ENCODE measurements at regions not wholly inside any gene's neighbourhood (a gene's known extent, or its start where the extent isn't known, plus 50 kb on each side); places are given as distances from the start of the nearest gene placed in this dataset.

DNA sequence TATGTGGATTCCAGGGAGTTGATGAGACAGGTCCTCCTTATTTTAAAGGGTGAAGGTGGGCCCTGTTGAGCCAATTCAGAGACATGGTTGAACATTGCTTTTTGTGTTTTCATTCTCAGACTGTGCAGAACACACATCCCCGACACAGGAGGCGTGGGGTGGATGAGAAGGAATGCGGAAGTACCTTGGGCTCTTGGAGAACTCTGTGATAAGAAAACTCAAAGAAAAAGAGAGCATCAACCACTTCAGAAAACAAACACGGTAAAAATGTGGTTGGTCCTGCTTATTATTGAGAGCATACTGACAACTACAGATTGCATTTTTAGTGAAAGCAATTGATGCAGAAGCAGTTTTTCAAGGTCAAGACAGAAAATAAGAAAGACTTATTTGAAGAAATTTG, 659.8 kb downstream of the IRX1 start:
- DNase-seq (ENCODE audit: low read depth in 2 of 2, low spot score in 1 of 2), result no peak

GRCh38 chr5:4258170-4258569, 662.5 kb downstream of the IRX1 start:
- DNase-seq (ENCODE audit: low read depth in 2 of 2, low spot score in 1 of 2), result no peak

DNA sequence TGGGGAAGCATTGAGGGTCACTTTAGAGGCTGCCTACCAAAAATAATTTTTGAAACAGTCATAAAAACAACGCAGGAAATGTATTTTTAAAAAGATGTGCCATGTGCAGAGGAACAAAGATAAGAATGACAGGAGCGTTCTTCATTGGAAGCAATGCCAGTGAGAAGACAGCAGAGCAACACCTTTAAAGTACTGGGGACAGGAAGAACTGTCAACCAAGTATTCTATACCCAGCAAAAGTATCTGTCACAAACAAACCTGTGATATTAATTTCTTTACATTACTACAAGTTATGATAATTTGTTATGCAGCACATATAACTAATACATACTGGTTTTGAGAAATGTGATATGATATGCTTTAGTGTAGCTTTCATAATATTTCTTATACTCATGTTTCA, 675.6 kb downstream of the IRX1 start:
- DNase-seq (ENCODE audit: low read depth in 2 of 2, low spot score in 1 of 2), result no peak

DNA sequence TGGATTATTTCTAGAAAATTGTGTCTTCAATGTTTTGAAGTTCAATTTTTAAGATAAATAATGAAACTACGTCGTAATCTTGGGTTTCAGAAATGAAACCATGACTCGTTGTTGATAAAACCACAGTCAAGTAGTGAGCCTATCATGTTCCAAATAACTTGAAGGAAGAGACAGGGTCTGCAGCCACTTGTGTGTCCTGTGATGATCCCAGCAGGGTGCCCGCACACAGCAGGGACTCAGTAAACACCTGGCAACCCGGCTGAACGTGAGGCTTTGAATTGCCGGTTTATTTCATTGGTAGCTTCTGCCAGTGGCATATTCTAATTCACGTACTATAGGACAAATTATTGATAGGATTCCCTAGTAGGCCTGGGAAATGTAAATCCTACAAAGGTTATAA, 679.6 kb downstream of the IRX1 start:
- DNase-seq (ENCODE audit: low read depth in 2 of 2, low spot score in 1 of 2), result no peak

GRCh38 chr5:4294878-4295277, 699.2 kb downstream of the IRX1 start:
- no peak for DNase-seq (ENCODE audit: low read depth in 2 of 2, low spot score in 1 of 2)

GRCh38 chr5:4295663-4296339, 700.2 kb downstream of the IRX1 start:
- DNase-seq (ENCODE audit: low read depth in 2 of 2, low spot score in 1 of 2), result no peak

- no peak for DNase-seq (ENCODE audit: low read depth in 2 of 2, low spot score in 1 of 2)
Measured at GRCh38 chr5:4306057-4306456, 710.4 kb downstream of the IRX1 start.

- DNase-seq (ENCODE audit: low read depth in 2 of 2, low spot score in 1 of 2), result no peak
Measured at GRCh38 chr5:4309026-4309425, 713.4 kb downstream of the IRX1 start.

DNA sequence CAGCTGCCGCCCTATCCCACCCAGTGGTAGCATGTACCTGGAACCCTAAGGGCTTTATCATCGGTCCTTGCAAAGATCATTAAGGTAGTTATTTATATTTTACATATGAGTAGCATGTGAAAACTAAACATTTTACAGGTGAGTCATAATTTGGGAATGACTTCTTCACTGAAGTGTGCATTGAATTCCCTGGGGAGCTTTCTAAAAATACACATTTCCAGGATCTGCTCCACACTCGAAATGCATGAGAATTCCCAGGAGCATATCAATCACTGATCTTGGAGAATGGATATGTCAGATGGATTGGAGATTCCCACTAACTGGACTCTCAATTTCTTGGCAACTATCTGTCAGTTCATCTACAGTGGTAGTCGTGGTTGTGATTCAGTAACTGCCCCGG, 717.5 kb downstream of the IRX1 start:
- DNase-seq (ENCODE audit: low read depth in 2 of 2, low spot score in 1 of 2), result no peak

GRCh38 chr5:4319478-4320128, 724.0 kb downstream of the IRX1 start:
- no peak for DNase-seq (ENCODE audit: low read depth in 2 of 2, low spot score in 1 of 2)

DNA sequence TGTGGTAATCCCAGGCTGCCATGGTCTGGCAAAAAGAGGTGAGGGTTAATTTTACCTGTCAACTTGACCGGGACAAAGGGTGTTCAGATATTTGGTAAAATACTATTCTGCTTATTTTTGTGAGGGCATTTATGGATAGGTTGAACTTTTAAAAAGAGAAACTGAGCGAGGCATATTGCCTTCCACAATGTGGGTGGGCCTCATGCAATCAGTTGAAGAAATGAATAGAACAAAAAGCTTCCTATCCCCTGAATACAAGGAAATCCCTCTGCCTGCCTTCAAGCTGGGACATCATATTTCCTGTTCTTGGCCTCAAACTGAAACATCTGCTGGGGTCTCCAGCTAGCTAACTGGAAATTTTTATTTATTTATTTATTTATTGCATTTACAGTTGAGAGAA, 734.7 kb downstream of the IRX1 start:
- no peak for DNase-seq (ENCODE audit: low read depth in 2 of 2, low spot score in 1 of 2)

- DNase-seq (ENCODE audit: low read depth in 2 of 2, low spot score in 1 of 2), result no peak
Measured at GRCh38 chr5:4335078-4335477, 739.4 kb downstream of the IRX1 start.

DNA sequence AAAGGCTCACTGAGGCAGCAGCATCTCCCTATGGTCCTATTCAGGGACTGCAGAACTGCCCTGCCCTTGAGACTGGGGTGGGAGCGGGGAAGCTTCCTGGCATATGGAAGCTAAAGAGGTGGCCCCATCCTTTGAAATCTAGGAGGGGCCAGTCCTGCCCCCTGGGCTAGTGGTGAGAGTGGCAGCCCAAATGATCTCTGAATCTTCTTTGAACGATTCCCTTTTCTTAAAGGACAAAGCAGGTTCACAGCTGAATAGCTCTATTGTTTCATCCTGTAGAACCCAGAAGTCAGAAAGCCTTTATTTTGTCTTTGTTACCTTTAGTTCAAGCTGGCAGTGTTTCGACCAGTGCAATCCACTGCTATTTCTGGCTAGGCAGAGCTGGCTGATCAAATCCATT, 741.9 kb downstream of the IRX1 start:
- no peak for DNase-seq (ENCODE audit: low read depth in 2 of 2, low spot score in 1 of 2)

DNA sequence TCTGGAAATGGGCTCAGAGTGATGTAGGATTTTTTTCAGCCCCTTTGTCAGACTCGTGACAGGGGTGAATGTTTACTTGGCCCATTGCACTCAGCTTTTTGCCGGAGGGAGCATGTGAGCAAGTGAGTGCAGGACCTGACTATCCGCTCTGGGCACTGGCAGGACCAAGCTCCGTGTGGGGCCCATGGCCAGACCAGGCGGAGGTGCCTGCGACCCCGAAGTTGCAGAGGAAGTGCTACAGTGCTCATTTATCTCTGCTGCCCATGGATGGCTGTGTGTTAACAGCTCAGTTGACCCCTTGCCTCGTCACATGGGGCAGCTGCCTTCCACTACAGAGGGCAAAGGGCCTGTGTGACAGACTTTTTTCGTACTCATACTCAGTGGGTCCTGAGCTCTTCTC, 744.3 kb downstream of the IRX1 start:
- no peak for DNase-seq (ENCODE audit: low read depth in 2 of 2, low spot score in 1 of 2)

GRCh38 chr5:4345850-4346249, 750.2 kb downstream of the IRX1 start:
- DNase-seq (ENCODE audit: low read depth in 2 of 2, low spot score in 1 of 2), result no peak

GRCh38 chr5:4348423-4348822, 752.8 kb downstream of the IRX1 start:
- DNase-seq (ENCODE audit: low read depth in 2 of 2, low spot score in 1 of 2), result no peak

DNA sequence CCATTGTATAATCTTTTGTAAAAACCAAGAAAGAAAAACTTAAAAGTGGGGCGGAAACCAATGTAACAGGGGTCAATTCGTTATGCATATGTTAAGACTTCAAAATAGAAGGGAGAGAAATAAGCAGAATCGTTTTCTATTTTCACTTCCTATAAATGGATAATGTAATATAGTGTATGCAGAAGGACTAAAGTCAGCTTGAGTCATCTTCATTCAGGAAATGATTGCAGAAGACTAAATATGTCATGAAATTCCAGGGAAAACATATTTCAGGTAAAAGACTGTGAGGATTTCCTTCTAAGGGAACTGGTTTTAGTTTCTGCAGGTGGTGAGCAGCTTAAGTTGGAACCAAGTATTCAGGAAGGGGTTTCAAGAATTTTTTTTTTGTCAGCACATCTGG, 753.3 kb downstream of the IRX1 start:
- DNase-seq (ENCODE audit: low read depth in 2 of 2, low spot score in 1 of 2), result no peak

DNA sequence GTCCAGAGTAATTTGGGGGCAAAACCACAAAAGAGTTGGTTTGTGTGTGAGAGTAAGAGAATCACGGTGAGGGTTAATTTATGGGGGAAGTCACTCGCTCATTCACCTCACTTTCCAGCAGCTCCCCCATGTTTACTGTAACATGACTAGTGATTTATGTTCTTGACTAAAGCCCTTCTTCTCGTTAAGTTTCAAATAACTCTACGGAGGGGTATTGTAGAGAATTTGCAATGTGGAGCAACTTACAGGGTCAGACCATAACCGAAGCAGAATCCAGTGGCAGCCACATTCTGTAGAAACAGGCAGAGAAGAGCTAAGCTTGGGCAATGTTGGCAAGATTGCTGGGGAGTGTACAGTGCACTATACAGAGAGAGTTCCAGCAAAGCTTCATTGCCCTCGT, 760.6 kb downstream of the IRX1 start:
- no peak for DNase-seq (ENCODE audit: low read depth in 2 of 2, low spot score in 1 of 2)

DNA sequence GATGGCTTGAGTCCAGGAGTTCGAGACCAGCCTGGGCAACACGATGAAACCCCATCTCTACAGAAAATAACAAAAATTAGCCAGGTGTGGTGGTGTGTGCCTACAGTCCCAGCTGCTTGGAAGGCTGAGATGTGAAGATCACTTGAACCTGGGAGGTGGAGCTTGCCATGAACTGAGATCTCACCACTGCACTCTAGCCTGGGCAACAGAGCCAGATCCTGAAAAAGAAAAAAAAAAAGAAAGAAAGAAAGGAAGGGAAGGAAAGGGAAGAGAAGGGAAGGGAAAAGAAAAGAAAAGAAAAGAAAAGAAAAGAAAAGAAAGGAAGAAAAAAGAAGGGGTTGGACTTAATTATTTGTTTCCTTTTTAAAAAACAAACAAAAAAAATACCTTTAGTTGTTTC, 764.2 kb downstream of the IRX1 start:
- no peak for DNase-seq (ENCODE audit: low read depth in 2 of 2, low spot score in 1 of 2)

DNA sequence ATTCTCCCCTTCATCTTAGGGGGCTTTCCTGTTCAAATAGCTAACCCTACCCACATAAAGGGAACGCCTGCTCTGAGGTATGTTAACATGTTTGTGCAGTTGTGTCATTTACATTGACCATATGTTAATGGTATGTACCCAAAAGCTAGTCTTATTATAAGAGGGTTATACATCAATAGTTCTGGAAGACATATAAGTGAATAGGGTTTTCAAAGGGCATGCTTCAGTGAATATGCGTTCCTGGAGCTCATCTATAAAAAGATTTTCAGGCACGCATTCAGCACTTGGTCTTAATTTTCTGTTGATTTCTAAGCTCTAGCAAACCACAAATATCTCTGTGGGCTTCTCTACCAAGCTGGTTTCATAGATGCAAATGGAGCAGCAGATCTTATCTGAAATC, 766.1 kb downstream of the IRX1 start:
- no peak for DNase-seq (ENCODE audit: low read depth in 2 of 2, low spot score in 1 of 2)

DNA sequence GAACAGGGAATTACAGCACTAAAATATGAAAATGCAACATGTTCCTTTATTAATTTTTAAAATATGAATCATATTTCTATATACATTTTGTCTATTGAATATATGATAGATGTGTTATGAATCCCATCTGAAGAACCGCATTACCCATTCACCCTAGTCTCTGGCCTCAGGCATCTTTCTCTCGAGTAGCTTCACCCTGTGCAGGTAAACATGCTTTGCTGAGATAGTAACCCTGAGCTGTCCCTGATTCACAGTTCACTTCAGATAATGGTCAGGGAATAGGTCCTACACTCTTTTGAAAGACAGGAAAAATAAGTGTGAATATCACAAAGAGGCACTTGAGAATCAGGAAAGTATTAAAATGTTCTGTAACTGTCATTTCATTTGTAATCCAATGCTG, 766.8 kb downstream of the IRX1 start:
- no peak for DNase-seq (ENCODE audit: low read depth in 2 of 2, low spot score in 1 of 2)

GRCh38 chr5:4363045-4363444, 767.4 kb downstream of the IRX1 start:
- DNase-seq (ENCODE audit: low read depth in 2 of 2, low spot score in 1 of 2), result no peak

- no peak for DNase-seq (ENCODE audit: low read depth in 2 of 2, low spot score in 1 of 2)
Measured at GRCh38 chr5:4366628-4367027, 771.0 kb downstream of the IRX1 start.

Data from stimulated activated CD8-positive, alpha-beta memory T cell treated with anti-CD3 and anti-CD28 coated beads, Interleukin-4, amount 100 ng/mL, for 4 hours (primary cell).